Caco-2 (cell line): ENCODE measurements at regions not wholly inside any gene's neighbourhood (a gene's known extent, or its start where the extent isn't known, plus 50 kb on each side); places are given as distances from the start of the nearest gene placed in this dataset.

ENCODE experiments used
- BruUV-seq: library from RNA; stranded (reverse); fragments of 400-500 nt; replicated peaks from 2 replicates; lab custom pipeline; 2021; lab: Mats Ljungman, UMichigan
- CTCF ChIA-PET: fragments of 300-600 bp; sonication (Branson Sonifier 250); formaldehyde crosslinking; loops from one replicate; lab custom pipeline; 2022; ENCODE audit warnings: antibody characterized with exemption; lab: Charles Lee
- POLR2A ChIA-PET: fragments of 300-600 bp; sonication (Branson Sonifier 250); formaldehyde crosslinking; loops from one replicate; lab custom pipeline; 2022; ENCODE audit warnings: antibody characterized with exemption; lab: Charles Lee
- DNase-seq, 2 experiments: peaks; one replicate each; pipeline versions ENCODE4 v3.0.0 to v3.0.0-alpha.2; 2020 to 2022
- H3K27me3 ChIP-seq: replicated peaks from 2 replicates; pipeline ENCODE4 v1.6.0; 2011; ENCODE audit warnings: low read length; ENCODE audit not compliant: control insufficient read depth, insufficient read depth
- H3K36me3 ChIP-seq: 2 replicates; pipeline ENCODE4 v1.5.1; 2011; ENCODE audit warnings: low read length; ENCODE audit not compliant: control insufficient read depth, insufficient read depth
- H3K4me1 ChIP-seq: fragments of 250-450 bp; sonication (Bioruptor Pico); 2 replicates; pipeline ENCODE4 v1.5.1; 2020; ENCODE audit warnings: mild to moderate bottlenecking
- H3K4me3 ChIP-seq: 2 replicates; pipeline ENCODE4 v1.5.1; 2011; ENCODE audit warnings: low read depth, mild to moderate bottlenecking, control low read depth, low read length
- H3K9me3 ChIP-seq: fragments of 250-450 bp; sonication (Bioruptor Pico); 2 replicates; pipeline ENCODE4 v1.5.1; 2020; ENCODE audit warnings: mild to moderate bottlenecking, moderate library complexity
- H3K27ac Mint-ChIP-seq: one replicate; pipeline ENCODE4 v1.8.0; 2022; ENCODE audit warnings: mixed read lengths; ENCODE audit not compliant: unreplicated experiment
- H3K27me3 Mint-ChIP-seq: one replicate; pipeline ENCODE4 v1.8.0; 2022; ENCODE audit warnings: mixed read lengths; ENCODE audit not compliant: insufficient read depth, unreplicated experiment
- H3K36me3 Mint-ChIP-seq: one replicate; pipeline ENCODE4 v1.8.0; 2022; ENCODE audit warnings: mild to moderate bottlenecking, mixed read lengths; ENCODE audit not compliant: insufficient read depth, unreplicated experiment
- H3K4me1 Mint-ChIP-seq: one replicate; pipeline ENCODE4 v1.8.0; 2022; ENCODE audit warnings: low read depth, mixed read lengths; ENCODE audit not compliant: unreplicated experiment
- H3K4me3 Mint-ChIP-seq: one replicate; pipeline ENCODE4 v1.8.0; 2022; ENCODE audit warnings: mild to moderate bottlenecking, moderate library complexity, mixed read lengths; ENCODE audit not compliant: unreplicated experiment
- H3K9me3 Mint-ChIP-seq: one replicate; pipeline ENCODE4 v1.8.0; 2022; ENCODE audit warnings: mixed read lengths; ENCODE audit not compliant: unreplicated experiment
- CTCF ChIP-seq, 2 experiments: fragments of 200-600 bp in 1 of 2; IDR thresholded peaks; 1 replicate in 1 of 2; 2 replicates in 1 of 2; pipeline versions ENCODE4 v1.5.1 to v1.8.0; 2011 to 2022; ENCODE audit warnings: antibody characterized with exemption in 1 of 2, control low read depth in 1 of 2, inconsistent platforms in 1 of 2, low read depth in 1 of 2, low read length in 1 of 2, mild to moderate bottlenecking in 1 of 2, moderate library complexity in 1 of 2; ENCODE audit not compliant: insufficient read depth in 1 of 2, severe bottlenecking in 1 of 2, unreplicated experiment in 1 of 2
- intact Hi-C: fragments of 100-400 bp; cut with micrococcal nuclease; formaldehyde crosslinking; loops from one replicate; pipeline ENCODE4 v1.10.0; 2022; ENCODE audit not compliant: unreplicated experiment

- no peak for DNase-seq
- ChIA-PET CTCF (no interaction called here), POLR2A (no interaction called here)
- H3K9me3 Mint-ChIP-seq: no peaks in the 10 kb centered on the region
- no peak overlapping the region for H3K4me3 Mint-ChIP-seq
- no peaks in the 10 kb centered on the region; the same call in none of the 2 replicates for H3K27me3 ChIP-seq
- H3K4me1 ChIP-seq: no peaks in the 10 kb centered on the region
- H3K36me3 ChIP-seq: no peaks in the 10 kb centered on the region
- no peak overlapping the region for H3K27ac Mint-ChIP-seq
- H3K4me1 Mint-ChIP-seq: no peaks in the 10 kb centered on the region
- no peak for TF ChIP-seq CTCF (IDR thresholded peaks at IDR 0.05; ENCODE audit: insufficient read depth in 1 of 2, low read depth in 1 of 2, low read length in 1 of 2, severe bottlenecking in 1 of 2, unreplicated experiment in 1 of 2)
- H3K9me3 ChIP-seq: no peaks in the 10 kb centered on the region
- H3K27me3 Mint-ChIP-seq: peaks cover 17% of the 10 kb centered on the region
- BruUV-seq: no TSS peak
- intact Hi-C loops: no loop called here
- H3K4me3 ChIP-seq: no peak overlapping the region
- no peaks in the 10 kb centered on the region for H3K36me3 Mint-ChIP-seq
These were observed 97.3 kb upstream of the GSC start for GRCh38 chr14:94867209-94867608.

GRCh38 chr14:94864387-94865195 lies 94.7 kb upstream of the GSC start:
- TF ChIP-seq CTCF (IDR thresholded peaks at IDR 0.05; ENCODE audit: insufficient read depth in 1 of 2, low read depth in 1 of 2, low read length in 1 of 2, severe bottlenecking in 1 of 2, unreplicated experiment in 1 of 2): no peak
- Mint-ChIP-seq H3K27ac (no peak overlapping the region), H3K9me3 (no peaks in the 10 kb centered on the region), H3K4me3 (no peak overlapping the region), H3K4me1 (no peaks in the 10 kb centered on the region), H3K36me3 (no peaks in the 10 kb centered on the region), H3K27me3 (peaks cover 10% of the 10 kb centered on the region)
- Histone ChIP-seq H3K9me3 (no peaks in the 10 kb centered on the region), H3K4me3 (no peak overlapping the region), H3K4me1 (no peaks in the 10 kb centered on the region), H3K27me3 (no peaks in the 10 kb centered on the region; the same call in none of the 2 replicates), H3K36me3 (no peaks in the 10 kb centered on the region)
- BruUV-seq: no TSS peak
- DNase-seq: peak in 1 of 2 experiments; percentile 21
- CTCF ChIA-PET: no interaction called here
- intact Hi-C loops: no loop called here
- POLR2A ChIA-PET: no interaction called here

GRCh38 chr14:94863366-94863765 lies 93.5 kb upstream of the GSC start:
- no peak for TF ChIP-seq CTCF (IDR thresholded peaks at IDR 0.05; ENCODE audit: insufficient read depth in 1 of 2, low read depth in 1 of 2, low read length in 1 of 2, severe bottlenecking in 1 of 2, unreplicated experiment in 1 of 2)
- no TSS peak for BruUV-seq
- no peak overlapping the region for H3K4me3 ChIP-seq
- no peaks in the 10 kb centered on the region for H3K9me3 ChIP-seq
- CTCF ChIA-PET: no interaction called here
- POLR2A ChIA-PET: no interaction called here
- DNase-seq: no peak
- H3K27me3 ChIP-seq: no peaks in the 10 kb centered on the region; the same call in 1 of the 2 replicates
- Mint-ChIP-seq H3K4me3 (no peak overlapping the region), H3K27me3 (peaks cover 10% of the 10 kb centered on the region), H3K36me3 (no peaks in the 10 kb centered on the region), H3K4me1 (no peaks in the 10 kb centered on the region), H3K9me3 (no peaks in the 10 kb centered on the region), H3K27ac (no peak overlapping the region)
- no peaks in the 10 kb centered on the region for H3K36me3 ChIP-seq
- H3K4me1 ChIP-seq: no peaks in the 10 kb centered on the region
- intact Hi-C loops: no loop called here
